ENCODE measurements at regions not wholly inside any gene's neighbourhood (a gene's known extent, or its start where the extent isn't known, plus 50 kb on each side); places are given as distances from the start of the nearest gene placed in this dataset.

DNA sequence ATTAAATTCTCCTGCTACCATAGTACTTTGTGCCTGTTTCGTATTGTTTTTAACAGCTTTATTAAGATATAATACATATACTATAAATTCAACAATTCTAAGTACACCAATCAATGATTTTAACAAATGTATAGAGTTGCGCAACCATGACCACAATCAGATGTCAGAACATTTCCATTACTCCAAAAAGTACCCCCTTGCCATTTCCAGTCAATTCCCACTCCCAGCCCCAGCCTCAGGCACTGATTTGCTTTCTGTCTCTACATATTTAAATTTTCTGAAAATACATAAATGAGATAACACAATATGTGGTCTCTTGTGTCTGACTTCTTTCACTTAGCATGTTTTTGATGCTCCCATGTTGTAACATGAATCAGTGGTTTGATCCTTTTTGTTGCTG, 193.9 kb downstream of the FIGN start:
- in situ Hi-C loops (cut with HindIII; ENCODE audit: low pct_unique_long_range_greater_than_20kb, low sequenced_read_pairs) = no loop called here
- DNase-seq (ENCODE audit: low read depth, low spot score) = no peak

DNA sequence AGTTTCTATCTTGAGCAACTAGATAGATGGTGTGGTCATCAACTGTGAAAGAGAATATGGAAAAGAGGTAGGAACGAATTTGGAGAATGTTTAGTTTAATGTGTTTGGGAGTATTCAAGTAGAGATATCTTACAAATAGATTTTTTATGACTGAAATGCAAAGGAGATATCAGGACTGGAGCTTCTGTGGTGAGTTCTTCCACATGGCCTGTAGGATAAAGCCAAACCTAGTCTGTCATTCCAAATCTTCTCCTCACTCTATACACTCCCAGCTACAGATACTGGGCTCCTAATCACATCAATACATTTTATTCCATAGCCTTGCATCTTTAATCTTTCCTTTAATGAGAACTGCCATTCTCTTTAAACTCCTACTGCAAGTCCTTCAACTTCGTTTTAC, 194.3 kb downstream of the FIGN start:
- DNase-seq (ENCODE audit: low read depth, low spot score) = no peak
- in situ Hi-C loops (cut with HindIII; ENCODE audit: low pct_unique_long_range_greater_than_20kb, low sequenced_read_pairs) = no loop called here

DNA sequence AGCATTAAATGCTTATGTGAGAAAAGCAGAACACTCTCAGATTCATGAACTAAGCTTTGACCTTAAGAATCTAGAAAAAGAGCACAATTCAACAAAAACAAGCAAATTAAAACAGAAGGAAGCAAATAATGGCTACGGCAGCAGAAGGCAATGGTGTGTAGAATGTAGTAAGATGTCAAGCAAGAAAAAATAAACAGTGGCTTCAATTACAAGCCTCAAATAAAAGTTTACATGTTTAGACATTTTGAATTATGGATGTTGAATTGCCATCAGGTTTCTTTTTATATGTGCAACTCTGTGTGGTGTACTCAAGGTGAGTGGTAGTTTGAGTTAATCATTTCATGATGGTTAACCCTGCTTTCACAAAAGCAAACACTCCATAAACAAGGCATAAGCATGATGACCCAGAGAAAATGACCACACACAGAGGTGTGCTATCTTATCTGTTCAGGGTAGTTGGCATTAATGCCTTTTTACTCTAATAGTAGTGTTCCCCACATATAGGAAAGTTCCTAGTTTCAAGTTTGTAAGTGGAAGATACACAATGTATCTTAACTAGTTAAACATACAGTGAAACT, 207.1 kb downstream of the FIGN start:
- DNase-seq (ENCODE audit: low read depth, low spot score) = no peak
- in situ Hi-C loops (cut with HindIII; ENCODE audit: low pct_unique_long_range_greater_than_20kb, low sequenced_read_pairs) = no loop called here

DNA sequence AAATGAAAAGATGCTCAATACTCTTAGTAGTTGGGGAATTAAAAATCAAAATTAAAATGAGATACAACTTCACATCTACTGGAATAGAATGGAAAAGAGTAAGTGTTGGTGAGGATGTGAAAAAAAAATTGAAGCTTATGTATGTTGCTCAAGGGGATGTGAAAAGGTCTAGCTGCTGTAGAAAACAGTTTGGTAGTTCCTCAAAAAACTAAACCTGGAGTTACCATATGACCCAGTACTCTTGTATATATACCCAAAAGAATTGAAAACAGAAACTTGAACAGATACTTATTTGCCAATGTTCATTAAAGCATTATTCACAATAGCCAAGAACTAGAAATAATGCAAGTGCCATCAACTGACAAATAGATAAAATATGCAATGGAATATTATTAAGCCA, 208.4 kb downstream of the FIGN start:
- in situ Hi-C loops (cut with HindIII; ENCODE audit: low pct_unique_long_range_greater_than_20kb, low sequenced_read_pairs) = no loop called here
- DNase-seq (ENCODE audit: low read depth, low spot score) = no peak

DNA sequence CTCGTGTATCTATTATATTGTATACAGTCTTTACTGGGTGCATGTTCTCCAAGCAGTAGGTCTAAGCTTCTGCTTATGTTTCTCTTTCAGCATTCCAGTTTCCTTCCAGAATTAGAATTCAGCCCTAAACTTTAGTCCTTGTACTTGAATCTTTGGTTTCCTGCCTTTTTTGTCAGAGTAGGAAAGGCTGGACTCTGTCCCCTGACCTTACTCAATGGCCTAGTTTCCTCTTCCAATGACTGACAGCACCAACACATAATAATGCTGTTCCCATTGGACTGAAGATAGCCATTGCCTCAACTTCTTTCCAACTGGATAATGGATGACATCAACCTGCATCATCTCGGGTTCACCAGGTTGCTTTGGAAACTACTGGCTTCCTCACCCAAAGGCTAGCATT, 217.0 kb downstream of the FIGN start:
- no peak for DNase-seq (ENCODE audit: low read depth, low spot score)
- in situ Hi-C loops (cut with HindIII; ENCODE audit: low pct_unique_long_range_greater_than_20kb, low sequenced_read_pairs) = no loop called here

DNA sequence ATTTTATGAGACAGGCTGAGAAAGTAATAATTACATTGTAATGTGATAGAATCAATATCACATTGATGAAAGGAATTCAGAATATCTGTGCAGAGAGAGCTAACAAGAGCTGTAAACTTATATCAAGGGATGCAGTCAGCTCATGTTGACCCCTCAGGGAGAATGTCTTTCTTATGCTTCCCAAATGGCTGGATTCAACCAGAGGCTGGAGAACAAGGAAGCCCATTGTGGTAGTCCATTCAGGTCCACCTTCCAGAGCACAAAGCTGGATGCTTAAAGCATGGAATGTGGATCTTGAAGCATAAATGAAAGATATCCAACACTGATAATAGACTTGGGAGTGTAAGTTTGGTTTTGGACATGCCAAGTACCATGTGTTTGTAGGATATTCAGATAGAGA, 220.0 kb downstream of the FIGN start:
- in situ Hi-C loops (cut with HindIII; ENCODE audit: low pct_unique_long_range_greater_than_20kb, low sequenced_read_pairs) = no loop called here
- peak; percentile 94 for DNase-seq (ENCODE audit: low read depth, low spot score)

DNA sequence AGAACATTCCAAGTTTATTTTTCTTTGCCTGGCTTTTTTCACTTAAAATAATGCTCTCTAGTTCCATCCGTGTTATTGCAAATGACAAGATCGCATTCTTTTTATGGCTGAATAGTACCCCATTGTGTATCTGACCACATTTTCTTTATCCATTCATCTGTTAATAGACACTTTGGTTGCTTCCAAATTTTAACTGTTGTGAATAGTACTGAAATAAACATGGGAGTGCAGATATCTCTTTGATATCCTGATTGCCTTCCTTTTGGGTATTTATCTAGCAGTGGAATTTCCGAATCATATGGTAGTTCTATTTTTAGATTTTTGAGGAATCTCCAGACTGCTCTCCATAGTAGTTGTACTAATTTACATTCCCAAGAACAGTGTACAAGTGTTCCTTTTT, 230.5 kb downstream of the FIGN start:
- in situ Hi-C loops (cut with HindIII; ENCODE audit: low pct_unique_long_range_greater_than_20kb, low sequenced_read_pairs) = no loop called here
- peak; percentile 84 for DNase-seq (ENCODE audit: low read depth, low spot score)

DNA sequence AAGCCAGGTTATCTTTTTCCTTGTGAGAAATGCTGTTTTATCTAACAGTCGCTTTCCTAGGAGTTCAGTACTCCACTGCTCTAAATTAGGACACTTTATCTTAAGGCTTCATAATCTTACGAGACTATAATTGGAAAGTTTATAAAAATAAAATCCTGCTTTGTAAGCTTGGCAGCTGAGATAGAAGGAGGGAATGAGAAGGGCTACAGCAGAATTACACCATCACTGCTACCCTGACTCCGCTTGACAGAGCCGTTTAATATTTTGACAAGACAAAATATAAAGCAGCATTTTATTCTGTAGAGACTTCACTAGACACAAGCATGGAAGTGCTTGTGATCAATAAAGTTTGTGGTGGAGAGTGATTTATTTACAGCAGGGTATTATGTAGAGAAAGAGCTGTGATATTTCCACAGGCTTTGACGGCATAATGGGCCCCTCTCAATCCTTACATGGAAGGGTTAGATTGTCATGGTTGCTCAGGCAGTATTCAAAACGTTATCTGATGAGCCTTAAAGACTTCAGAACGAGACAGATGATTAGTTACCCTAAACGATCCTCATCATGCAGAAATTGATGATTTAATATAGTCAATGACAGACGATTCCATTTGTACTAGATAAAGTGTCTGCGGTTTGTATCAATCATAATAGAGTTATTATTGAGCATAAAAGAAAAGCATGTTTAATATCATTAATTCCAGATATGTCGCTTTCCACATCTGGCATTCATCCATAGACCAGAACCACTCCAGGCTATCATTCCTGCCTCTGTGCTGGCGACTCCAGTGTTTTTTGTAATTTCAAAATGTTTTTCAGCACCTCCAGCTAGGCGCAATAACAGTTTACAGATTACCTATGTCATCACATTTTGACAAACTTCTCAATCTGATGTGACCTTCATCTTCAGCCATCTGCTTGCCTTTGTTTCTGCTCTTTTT, 242.2 kb downstream of the FIGN start:
- in situ Hi-C loops (cut with HindIII; ENCODE audit: low pct_unique_long_range_greater_than_20kb, low sequenced_read_pairs) = no loop called here

DNA sequence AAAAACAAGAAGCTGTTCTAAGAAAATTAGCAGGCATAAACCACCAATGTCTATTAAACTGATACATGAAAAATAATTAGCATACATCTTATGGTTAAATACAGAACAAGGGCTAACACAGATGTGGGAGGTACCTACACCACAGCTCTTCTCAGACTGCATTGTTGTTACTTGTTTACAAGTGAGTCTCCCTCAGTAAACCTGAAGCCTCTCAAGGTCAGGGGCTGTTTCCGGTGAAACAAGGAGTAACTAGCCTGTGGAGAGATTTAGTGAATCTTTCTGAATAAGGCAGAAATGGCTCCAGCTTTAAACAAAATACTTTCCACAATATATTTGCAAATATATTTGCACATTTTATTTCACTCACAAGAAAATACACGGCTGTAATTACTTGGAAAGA, 244.0 kb downstream of the FIGN start:
- in situ Hi-C loops (cut with HindIII; ENCODE audit: low pct_unique_long_range_greater_than_20kb, low sequenced_read_pairs) = no loop called here
- no peak for DNase-seq (ENCODE audit: low read depth, low spot score)

More for the DNA sequence above, 242.2 kb downstream of the FIGN start:
- no peak for DNase-seq (ENCODE audit: low read depth, low spot score)

DNA sequence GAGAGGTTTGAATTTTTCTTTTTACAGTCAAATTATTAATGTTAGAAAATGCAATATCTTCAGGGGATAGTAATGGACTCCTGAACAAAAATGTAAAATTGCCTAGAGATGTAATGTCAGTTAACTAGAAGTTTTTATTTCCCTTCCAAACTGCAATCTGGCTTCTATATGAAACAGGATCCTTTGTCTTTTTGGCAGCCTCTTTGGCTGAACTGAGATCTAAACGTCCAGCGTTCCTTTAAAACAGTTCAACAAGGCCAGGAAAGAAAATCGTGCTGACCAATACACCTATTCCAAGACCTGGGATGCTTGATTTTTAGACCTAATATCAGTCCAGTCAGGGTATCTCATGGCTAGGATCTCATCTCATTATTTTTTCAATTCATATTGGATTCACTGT, 245.5 kb downstream of the FIGN start:
- in situ Hi-C loops (cut with HindIII; ENCODE audit: low pct_unique_long_range_greater_than_20kb, low sequenced_read_pairs) = no loop called here
- no peak for DNase-seq (ENCODE audit: low read depth, low spot score)

DNA sequence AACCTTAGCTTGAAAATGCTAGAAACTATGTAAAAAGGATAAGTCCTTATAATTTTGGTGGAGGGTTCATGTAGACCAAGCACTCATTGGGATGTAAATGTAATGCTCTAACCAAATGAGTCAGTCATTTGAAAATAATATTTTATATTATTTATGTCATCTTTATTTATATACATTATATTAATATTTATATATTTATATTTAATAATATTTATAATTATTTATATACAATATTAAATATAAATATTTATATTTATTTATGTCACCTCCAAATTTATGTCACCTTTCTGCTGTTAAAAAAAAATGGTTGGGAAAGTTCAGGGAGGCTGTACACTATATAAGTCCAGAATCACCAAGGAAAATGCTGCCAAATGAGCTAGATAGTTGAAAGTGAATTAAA, 254.3 kb downstream of the FIGN start:
- in situ Hi-C loops (cut with HindIII; ENCODE audit: low pct_unique_long_range_greater_than_20kb, low sequenced_read_pairs) = no loop called here
- DNase-seq (ENCODE audit: low read depth, low spot score) = no peak

DNA sequence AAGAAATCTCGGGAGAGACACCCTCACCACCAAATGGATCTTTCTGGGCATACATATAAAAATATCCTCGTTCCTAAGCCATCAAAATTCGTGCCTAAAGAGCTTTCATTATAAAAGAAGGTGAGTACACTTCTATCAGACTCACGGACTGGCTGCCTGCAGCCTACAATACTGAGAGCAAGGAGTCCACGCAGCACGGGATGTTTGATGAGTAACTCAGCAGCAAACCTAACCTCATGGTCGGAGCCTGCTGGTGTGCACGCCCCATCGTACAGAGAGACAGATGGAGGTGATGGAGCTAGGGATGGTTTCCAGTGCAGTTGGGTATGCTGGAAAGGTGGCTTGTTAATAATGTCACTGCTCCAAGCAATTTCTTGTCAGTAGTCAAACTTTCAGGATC, 256.2 kb downstream of the FIGN start:
- DNase-seq (ENCODE audit: low read depth, low spot score) = no peak
- in situ Hi-C loops (cut with HindIII; ENCODE audit: low pct_unique_long_range_greater_than_20kb, low sequenced_read_pairs) = no loop called here

DNA sequence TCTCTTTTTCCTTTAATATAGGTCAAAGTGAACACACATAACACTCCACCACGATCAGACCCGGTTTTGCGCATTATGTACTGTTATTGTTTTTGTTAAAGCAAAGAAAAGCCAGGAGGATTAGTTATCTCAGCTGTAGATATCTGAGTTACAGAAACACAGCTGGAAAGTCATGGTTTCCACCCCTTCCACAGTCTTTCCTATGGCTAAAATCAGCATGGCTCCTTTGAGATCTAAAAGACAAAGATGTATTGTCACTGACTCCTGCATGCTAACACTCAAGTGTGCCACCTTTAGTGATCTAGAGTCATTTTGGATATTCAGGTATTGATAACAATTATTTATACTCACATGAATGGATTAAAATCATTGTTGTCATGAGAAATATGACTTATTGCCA, 260.0 kb downstream of the FIGN start:
- in situ Hi-C loops (cut with HindIII; ENCODE audit: low pct_unique_long_range_greater_than_20kb, low sequenced_read_pairs) = no loop called here
- DNase-seq (ENCODE audit: low read depth, low spot score) = no peak

DNA sequence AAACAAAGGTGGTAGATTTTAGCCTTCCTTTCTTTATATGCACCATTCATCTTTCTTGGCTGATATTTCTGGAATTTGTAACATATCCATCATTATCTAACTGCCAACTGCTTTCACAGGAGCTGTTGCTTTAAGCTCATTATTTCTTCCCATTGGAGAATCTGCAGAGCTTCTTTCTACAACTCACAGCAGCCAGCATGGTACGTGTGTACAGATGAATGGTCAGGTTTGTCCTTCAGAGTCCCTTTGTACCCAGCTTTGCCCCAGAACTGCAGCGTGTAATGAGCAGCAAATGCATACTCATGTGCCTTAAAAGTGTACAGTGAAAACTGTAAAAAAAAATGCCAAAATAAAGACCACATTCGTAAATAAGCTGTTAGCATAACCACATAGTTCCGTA, 260.9 kb downstream of the FIGN start:
- in situ Hi-C loops (cut with HindIII; ENCODE audit: low pct_unique_long_range_greater_than_20kb, low sequenced_read_pairs) = no loop called here
- DNase-seq (ENCODE audit: low read depth, low spot score) = no peak

DNA sequence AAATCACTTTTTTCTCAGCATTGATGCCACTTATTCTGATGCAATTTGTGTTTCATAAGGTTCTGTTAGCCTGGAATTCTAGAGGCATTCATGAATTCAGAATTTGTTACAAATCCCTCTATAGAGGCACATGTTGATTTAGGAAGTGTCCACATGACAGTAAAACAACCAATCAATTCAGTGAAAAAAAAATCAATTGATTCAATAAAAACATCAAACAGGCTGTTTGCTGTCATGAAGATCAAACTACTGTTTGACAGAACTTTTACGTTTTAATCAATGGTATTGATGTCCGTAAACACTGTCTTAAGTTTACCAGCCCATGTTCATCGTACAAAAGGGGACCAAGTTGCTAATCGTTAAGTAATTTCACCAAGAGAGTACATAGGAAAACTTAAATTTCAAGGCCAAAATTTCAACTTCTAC, 261.5 kb downstream of the FIGN start:
- no peak for DNase-seq (ENCODE audit: low read depth, low spot score)
- in situ Hi-C loops (cut with HindIII; ENCODE audit: low pct_unique_long_range_greater_than_20kb, low sequenced_read_pairs) = no loop called here

DNA sequence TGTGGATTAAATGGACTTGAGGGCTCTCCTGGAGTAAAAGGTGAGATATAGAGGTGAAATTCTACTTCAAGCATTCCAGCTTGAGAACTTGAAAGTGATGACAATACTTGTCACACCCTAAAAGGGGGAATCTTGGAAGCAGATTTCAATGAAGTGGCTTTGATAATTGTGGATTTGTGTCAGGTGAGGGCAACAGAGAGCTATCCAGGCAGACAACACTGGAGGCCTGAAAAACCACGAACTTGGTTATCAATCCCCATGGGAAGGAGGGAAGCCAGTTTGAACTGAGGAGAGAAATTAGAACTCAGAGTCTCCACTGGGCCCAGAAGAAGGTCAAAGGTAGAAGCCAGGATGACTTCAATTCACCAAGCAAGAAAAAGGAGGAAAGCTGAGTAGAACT, 263.9 kb downstream of the FIGN start:
- in situ Hi-C loops (cut with HindIII; ENCODE audit: low pct_unique_long_range_greater_than_20kb, low sequenced_read_pairs) = no loop called here
- DNase-seq (ENCODE audit: low read depth, low spot score) = peak; percentile 78

DNA sequence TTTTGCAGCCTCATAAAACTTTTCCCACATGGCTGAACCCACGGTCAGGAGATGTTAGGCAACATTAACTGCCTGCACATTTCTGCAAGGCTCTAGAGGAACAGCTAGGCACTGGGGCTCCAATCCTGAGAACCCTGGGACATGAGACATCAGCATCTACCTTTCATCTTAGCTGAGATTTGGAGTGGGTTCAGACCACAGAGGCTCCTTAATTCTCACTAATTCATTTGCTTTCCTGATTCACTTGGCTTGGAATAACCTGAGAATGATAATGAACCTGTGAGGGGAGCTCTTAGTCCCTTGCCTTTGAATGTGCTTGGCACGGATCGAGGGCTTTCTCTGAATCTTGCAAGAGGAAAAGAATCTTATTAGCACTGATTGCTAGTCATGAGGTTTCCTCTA, 266.2 kb downstream of the FIGN start:
- in situ Hi-C loops (cut with HindIII; ENCODE audit: low pct_unique_long_range_greater_than_20kb, low sequenced_read_pairs) = no loop called here
- DNase-seq (ENCODE audit: low read depth, low spot score) = peak; percentile 6

DNA sequence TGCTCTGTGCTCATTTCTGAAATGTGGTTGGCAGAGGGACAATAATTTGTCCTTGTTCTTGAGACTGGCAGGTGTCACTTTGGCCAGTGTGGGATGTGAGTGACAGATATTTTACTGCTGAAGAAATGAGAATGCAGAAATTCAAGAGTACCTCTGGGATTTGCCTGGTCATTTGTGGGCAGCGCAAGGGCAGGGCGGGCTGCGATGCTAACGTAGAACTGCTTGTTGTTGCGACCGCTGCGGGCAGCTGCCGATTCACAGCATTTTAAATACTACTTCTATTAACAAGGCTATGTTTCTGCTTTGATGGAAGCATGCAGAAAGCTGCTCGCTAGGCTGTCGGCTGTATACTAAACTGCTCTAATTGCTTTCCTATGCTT, 268.6 kb downstream of the FIGN start:
- no peak for DNase-seq (ENCODE audit: low read depth, low spot score)
- in situ Hi-C loops (cut with HindIII; ENCODE audit: low pct_unique_long_range_greater_than_20kb, low sequenced_read_pairs) = no loop called here

Measured in SK-MEL-5 (cell line).